Fibroblast of skin of right biceps (primary cell): ENCODE measurements at regions not wholly inside any gene's neighbourhood (a gene's known extent, or its start where the extent isn't known, plus 50 kb on each side); places are given as distances from the start of the nearest gene placed in this dataset.
"Not testable (repeated sequence)": the region's sequence is repeated elsewhere in the genome, so short reads cannot be mapped to it uniquely, and the experiment has no call there.

Experiments
- DNase-seq: peaks from one replicate; pipeline ENCODE4 v3.0.0-alpha.2; 2013

DNA sequence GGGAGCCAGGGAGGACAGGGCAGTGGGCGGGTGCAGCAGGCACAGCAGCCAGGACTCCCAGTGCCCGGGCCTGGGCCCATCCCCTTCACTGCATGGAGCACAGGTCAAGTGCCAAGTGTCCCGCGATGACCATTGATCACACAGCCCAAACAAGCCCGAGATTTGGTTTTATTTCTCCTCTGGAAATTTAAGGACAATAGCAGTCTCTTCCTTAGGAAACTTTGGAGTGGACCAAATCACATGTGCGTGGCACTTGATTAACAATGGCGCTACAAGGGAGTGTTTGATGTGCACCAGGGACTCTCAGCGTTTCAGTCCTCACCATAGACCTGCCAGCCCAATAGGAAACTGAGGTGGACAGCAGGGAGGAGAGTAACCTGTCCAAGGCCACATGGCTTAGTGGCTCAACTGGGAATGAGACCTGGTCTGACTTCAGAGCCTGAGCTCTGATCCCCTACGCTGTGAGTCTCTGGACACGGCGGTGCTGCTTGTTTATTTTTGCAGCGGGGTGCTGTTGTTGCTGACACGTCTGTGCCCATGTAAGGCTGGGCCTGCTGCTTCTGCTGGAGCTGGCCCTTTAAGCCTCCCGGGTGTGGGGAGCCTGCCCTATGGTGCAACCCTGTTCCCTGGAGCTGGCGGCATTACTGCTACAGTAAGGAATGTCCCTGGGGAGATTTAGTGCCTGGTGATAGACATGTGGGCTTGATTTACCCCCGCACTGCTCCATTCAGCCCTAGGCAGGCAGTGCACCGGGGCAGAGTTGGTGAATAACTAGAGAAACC lies 194.2 kb downstream of the INHBB start:
- DNase-seq: peak; percentile 97

DNA sequence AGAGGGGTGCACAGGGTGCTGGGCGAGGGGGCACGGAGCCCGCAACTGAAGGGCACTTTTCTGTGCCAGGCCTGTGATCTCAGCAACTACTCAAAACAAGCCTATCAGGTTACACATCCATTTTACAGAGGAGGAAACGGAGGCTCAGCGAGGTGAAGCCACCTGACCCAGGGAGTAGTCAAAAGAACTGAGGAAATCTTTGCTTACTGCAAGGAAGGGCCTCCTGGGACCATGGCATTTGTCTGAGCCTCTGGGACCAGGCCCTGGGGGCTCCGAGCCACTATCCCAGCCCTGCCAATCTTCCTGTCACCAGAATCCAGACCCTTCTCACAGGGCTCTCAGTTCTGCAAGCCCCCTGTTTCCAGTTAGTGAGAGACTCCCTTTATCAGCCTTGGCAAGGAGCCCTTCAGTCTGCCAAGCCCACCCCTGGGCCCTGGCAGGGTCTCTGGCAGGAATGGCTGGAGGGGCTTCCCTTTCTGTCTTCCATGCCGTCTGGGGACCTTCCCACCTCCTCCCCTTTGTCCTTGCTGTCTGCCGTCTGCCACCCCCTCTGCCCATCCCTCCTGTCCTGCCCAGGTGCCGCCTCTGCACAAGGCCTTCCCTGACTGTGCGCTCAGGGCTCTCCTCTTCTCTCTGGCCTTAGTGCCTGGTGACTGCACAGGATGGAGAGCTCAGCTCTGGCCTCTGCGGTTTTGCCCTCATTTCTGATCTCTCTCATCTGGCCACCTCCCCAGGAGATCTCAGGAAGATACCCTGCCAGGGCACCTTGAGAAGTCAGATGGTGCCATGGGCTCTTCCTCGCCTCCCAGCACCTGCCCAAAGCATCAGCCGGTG lies 194.7 kb upstream of the GLI2 start:
- DNase-seq: no peak

- DNase-seq: peak; percentile 34
Observed at GRCh38 chr2:120541553-120541932, 194.1 kb upstream of the GLI2 start.

GRCh38 chr2:120541972-120542670 lies 193.5 kb upstream of the GLI2 start:
- DNase-seq: no peak

GRCh38 chr2:120542911-120543527 lies 192.6 kb upstream of the GLI2 start:
- no peak for DNase-seq

GRCh38 chr2:120543899-120544298 lies 191.8 kb upstream of the GLI2 start:
- peak; percentile 36 for DNase-seq

GRCh38 chr2:120544522-120544921 lies 191.1 kb upstream of the GLI2 start:
- no peak for DNase-seq

GRCh38 chr2:120545007-120545406 lies 190.7 kb upstream of the GLI2 start:
- DNase-seq: not testable (repeated sequence)

- DNase-seq: peak; percentile 24
Observed at GRCh38 chr2:120545521-120546047, 190.1 kb upstream of the GLI2 start.

- peak; percentile 98 for DNase-seq
Observed at GRCh38 chr2:120546048-120546864, 189.4 kb upstream of the GLI2 start.

DNA sequence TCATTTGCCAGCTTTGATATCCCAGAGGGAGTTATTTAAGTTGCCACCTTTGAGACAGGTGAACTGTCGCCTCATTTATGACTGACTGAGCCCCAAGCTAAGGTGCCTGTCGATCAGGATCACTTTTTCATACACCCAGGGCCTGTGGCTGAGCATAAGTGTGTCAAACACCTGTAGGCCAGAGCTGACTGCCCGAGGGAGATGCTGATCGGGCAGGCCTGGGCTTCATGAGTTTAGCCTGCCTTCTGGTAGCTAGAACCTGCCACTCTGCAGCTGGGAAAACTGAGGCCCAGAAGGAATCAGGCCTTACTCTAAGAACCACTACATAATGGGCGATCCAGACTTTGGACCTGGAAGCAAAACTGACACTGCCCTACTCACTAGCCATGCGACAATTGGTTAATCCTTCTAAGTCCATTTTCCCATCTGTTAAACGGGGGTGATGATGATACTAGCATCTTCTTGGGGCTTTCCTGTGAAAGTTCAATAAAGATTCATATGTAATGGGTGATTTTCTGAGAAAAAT lies 188.7 kb upstream of the GLI2 start:
- DNase-seq: no peak

DNA sequence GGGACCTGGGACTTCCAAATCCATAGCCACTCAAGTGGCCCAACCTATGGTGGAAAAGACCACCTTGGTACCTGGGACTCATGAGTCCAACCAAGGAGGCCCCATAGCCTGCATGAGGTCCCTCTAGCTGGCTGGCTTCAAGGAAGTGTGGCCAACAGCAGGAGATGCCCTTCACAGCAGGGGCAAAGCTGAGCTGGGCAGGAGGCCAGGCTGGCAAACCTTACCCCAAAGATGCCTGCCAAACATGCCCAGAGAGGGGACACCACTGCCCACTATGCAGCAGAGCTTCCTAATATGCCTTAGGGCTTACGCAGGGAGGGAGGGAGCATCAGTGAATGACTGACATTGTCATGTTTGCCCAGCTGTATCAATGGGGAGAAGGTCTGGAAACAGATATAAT lies 188.0 kb upstream of the GLI2 start:
- DNase-seq: no peak

DNA sequence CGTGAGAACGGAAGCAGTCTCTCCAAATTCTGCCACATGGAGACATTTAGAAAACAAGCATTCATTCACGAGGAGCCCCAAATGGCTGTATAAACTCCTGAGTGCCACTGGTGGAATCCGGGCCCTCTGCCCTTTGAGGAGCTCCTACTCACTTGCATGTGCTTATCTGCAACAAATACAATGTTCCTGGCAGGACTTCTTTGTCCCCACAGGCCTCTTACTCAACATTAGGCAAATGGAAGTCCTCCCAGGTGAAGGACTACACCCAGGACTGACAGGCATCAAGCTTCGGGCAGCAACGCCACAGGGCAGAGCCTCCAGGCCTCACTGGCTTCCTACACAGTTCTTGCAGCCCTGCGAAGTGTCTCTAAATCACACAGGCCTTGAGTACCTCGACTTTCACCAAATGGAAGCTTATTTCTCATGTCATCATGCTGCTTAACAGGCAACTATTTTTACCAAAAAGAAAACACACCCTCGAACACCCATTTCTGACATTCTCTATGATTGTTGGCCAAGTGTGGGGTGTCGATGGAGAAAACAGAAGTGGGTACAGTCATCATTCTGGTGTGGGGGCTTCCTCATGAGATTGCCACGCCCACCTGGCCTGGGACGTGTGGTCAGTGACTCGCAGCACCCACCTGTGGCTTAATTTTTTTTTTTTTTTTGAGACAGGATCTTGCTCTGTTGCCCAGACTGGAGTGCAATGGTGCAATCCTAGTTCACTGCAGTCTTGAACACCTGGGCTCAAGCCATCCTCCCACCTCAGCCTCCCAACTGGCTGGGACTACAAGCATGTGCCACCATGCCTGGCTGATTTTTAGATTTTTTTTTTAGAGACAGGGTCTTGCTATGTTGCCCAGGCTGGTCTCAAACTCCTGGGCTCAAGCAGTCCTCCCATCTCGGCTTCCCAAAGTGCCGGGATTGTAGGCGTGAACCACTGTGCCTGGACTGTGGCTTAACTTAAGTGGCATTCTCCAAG lies 186.8 kb upstream of the GLI2 start:
- no peak for DNase-seq

- no peak for DNase-seq
Observed at GRCh38 chr2:120549841-120550240, 185.8 kb upstream of the GLI2 start.

DNA sequence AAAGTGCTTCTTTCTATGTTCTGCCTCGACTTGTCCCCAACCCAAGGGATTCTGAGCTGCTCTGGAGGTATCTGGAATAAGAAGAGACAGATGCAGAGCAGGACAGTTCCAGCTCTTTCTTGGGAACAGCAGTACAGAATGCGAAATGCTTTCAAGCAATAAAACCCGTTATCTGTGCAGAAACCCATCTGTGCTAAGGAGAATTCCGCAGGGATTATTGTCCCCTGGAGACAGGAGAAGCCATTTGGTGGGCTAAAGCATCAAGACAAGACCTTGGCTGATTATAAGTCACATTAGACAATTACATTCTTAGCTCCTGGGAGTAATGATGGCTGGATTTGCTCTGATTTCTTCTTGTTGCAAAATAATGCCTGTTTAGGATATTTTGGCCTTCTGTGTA lies 185.4 kb upstream of the GLI2 start:
- no peak for DNase-seq

DNA sequence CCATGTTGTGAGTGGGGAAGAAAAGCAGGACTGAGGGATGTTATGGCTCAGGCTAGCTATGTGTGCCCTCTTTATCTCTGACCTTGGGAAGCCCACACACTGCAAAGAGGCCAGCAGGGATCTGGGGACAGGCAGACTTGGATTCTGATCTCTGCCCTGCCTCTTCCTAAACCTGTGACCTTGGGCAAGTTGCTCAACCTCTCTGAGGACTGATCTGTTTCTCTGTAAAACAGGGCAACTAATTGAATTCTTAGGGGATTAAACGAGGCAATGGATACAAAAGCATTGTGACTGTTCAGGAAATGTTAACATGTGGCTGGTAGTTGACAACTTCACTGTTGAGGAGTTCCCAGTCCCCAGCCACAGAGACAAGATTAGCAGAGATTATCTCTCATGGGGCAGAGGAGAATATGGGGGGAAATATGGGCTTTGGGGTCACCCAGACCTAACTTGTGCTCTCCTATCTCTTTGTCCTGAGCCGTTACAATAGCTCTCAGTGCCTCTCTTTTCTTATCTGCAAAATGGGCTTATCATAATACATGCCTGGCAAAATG lies 184.7 kb upstream of the GLI2 start:
- no peak for DNase-seq

DNA sequence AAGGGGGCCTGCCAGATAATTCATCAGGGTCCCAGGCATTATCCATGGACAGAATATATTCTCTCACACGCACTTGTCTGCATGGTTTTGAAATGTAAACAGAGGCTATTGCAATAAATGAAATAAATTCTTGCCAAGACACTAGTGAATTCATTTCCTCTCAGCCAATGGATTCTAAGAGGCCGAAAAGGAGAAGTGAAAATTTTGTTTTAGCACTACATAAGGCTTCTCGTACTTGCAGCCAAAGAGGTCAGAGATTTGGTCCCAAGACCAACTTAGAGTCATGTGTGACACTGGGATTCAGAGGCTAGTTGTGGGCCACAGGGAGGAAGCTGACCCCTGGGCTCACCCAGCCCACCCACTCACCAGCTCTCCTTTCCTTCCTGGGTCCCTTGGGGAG lies 184.1 kb upstream of the GLI2 start:
- DNase-seq: no peak

DNA sequence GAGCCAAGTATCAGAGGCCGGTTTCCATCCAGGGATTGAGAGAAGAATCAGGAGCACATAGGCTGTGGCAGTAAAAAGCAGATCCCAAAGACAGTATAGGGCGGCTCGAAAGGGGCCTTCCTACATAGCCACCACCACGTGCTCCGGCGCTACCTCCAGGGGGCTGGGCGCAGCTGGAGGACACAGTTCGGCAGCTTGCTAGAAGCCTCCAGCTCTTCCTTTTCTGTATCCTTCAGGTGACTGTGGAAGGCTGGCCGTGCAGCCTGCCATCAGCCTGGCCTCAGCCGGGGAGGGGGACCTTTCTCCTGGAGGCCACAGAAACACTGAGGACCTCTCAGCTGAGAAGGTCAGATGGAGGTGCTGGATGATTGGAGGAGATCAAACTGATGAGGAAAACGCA lies 183.6 kb upstream of the GLI2 start:
- no peak for DNase-seq

DNA sequence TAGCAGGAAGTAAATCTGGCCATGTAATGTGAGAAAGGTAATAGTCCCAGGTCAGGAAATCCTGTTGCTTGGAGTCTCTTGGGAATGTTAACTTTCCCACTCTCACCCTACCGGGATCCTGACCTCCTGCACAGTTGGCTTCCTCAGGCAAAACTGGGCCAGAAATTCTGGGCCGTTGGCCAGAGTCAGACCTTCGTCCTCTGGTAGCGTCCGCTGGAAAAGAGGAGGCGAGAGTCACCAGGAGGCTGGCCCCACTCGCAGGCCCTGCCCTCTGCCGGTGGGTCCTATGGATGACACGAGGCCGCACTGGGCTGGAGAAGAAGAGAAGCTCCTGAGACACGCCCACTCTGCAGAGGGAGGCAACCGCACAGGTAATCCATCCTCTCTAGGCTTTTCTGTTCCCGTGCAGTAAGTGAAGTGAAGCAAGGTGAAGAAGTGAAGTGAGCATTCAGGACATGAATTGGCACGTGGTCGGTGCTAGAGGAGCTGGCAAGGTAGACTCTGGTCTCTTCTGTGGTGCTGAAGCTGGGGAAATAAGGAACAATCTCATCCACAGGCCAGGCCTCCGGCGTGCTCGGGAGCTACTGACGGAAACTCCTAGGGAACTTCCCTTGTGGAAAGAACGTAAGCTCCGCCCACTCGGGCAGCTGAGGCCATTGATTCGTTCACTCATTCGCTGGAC lies 182.7 kb upstream of the GLI2 start:
- peak; percentile 57 for DNase-seq

- DNase-seq: no peak
Observed at GRCh38 chr2:120554625-120555032, 181.0 kb upstream of the GLI2 start.
